CD4-positive, alpha-beta T cell (primary cell): ENCODE measurements at regions not wholly inside any gene's neighbourhood (a gene's known extent, or its start where the extent isn't known, plus 50 kb on each side); places are given as distances from the start of the nearest gene placed in this dataset.

Experiments used
- ATAC-seq: fragments of 200-7000 bp; cut with Tn5 transposase; one replicate; pipeline ENCODE4 v1.10.0; 2022; ENCODE audit warnings: mild to moderate bottlenecking; ENCODE audit not compliant: poor library complexity
- CTCF ChIA-PET: fragments of 350-600 bp; sonication (Branson Sonifier 250); formaldehyde crosslinking; loops from one replicate; lab custom pipeline; 2021; ENCODE audit warnings: antibody characterized with exemption, inconsistent platforms; lab: Charles Lee
- POLR2A ChIA-PET: fragments of 350-600 bp; sonication (Branson Sonifier 250); formaldehyde crosslinking; loops from one replicate; lab custom pipeline; 2021; ENCODE audit warnings: antibody characterized with exemption, inconsistent platforms; lab: Charles Lee
- DNase-seq, 14 experiments: peaks; one replicate each; pipeline ENCODE4 v3.0.0-alpha.2; 2013 to 2020; ENCODE audit warnings: mixed read lengths in 2 of 14
- H3K27ac ChIP-seq, 2 donors: one replicate each; pipeline versions ENCODE4 v1.5.1 to v1.7.0; 2013; ENCODE audit warnings: low read length in 2 of 2, low read depth in 1 of 2, mild to moderate bottlenecking in 1 of 2
- H3K27me3 ChIP-seq, 2 experiments: 1 replicate in 1 of 2; 2 replicates in 1 of 2; pipeline versions ENCODE4 v1.6.1 to v1.7.0; 2013; ENCODE audit warnings: low read length in 2 of 2, control low read depth in 1 of 2, mild to moderate bottlenecking in 1 of 2, moderate library complexity in 1 of 2; ENCODE audit not compliant: insufficient read depth in 2 of 2, control insufficient read depth in 1 of 2
- H3K36me3 ChIP-seq: one replicate; pipeline ENCODE4 v1.6.1; 2013; ENCODE audit warnings: low read length, control low read depth; ENCODE audit not compliant: insufficient read depth
- H3K4me1 ChIP-seq: one replicate; pipeline ENCODE4 v1.6.1; 2013; ENCODE audit warnings: low read length, control low read depth; ENCODE audit not compliant: insufficient read depth
- H3K4me3 ChIP-seq: one replicate; pipeline ENCODE4 v1.5.1; 2013; ENCODE audit warnings: mild to moderate bottlenecking, low read length, moderate library complexity
- H3K9me3 ChIP-seq, 2 experiments: 1 replicate in 1 of 2; 2 replicates in 1 of 2; pipeline versions ENCODE4 v1.6.1 to v1.7.0; 2013; ENCODE audit warnings: low read length in 2 of 2, mild to moderate bottlenecking in 2 of 2, control low read depth in 1 of 2, moderate library complexity in 1 of 2; ENCODE audit not compliant: control insufficient read depth in 1 of 2, insufficient read depth in 1 of 2
- H3K27ac Mint-ChIP-seq: one replicate; pipeline ENCODE4 v1.8.0; 2020; ENCODE audit warnings: mixed read lengths
- H3K27me3 Mint-ChIP-seq: one replicate; pipeline ENCODE4 v1.8.0; 2021; ENCODE audit warnings: mixed read lengths
- H3K36me3 Mint-ChIP-seq: one replicate; pipeline ENCODE4 v1.8.0; 2021; ENCODE audit warnings: low read depth, mixed read lengths
- H3K4me1 Mint-ChIP-seq: one replicate; pipeline ENCODE4 v1.8.0; 2021; ENCODE audit warnings: low read depth, mixed read lengths
- H3K4me3 Mint-ChIP-seq: one replicate; pipeline ENCODE4 v1.8.0; 2020; ENCODE audit warnings: mild to moderate bottlenecking, mixed read lengths
- H3K9me3 Mint-ChIP-seq: one replicate; pipeline ENCODE4 v1.8.0; 2020; ENCODE audit warnings: mixed read lengths
- intact Hi-C, 2 experiments: fragments of 100-400 bp; cut with DNase I in 1 of 2; cut with micrococcal nuclease in 1 of 2; formaldehyde crosslinking; loops; one replicate each; pipeline versions ENCODE4 v1.15.1 to v1.9.0; 2023 to 2025; cut with DNase I, micrococcal nuclease
- TF ChIP-seq, protein P1 (sequence below): fragments of 200-600 bp; IDR thresholded peaks from one replicate; pipeline ENCODE4 v1.8.0; 2022; ENCODE audit warnings: antibody characterized with exemption, mild to moderate bottlenecking

DNA sequence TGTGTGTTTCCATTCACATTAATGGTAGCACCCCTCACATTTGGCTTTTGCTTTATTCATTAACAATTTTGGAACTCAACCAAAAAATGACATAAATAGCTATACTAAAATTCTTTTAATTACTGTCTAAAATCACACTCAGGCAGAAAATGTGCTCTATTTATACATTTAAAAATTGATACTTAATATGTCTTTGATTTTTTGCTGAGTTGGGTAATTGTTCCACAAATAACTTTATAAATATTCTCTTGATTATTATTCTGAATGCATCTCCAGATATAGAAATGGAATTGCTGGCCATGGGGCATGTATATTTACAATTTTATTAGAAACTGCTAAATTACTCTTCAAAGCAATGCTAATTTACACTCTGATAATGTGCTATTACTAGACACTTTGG, 658.7 kb upstream of the CHRM3 start:
- Histone ChIP-seq H3K27me3 (no peaks in the 10 kb centered on the region), H3K9me3 (no peaks in the 10 kb centered on the region), H3K36me3 (no peaks in the 10 kb centered on the region), H3K4me3 (no peak overlapping the region), H3K4me1 (no peaks in the 10 kb centered on the region), H3K27ac (no peak overlapping the region)
- DNase-seq (no peak), ATAC-seq (no peak)
- ChIA-PET POLR2A (no interaction called here), CTCF (no interaction called here)
- Mint-ChIP-seq H3K9me3 (peaks cover 3% of the 10 kb centered on the region), H3K4me1 (no peaks in the 10 kb centered on the region), H3K36me3 (no peaks in the 10 kb centered on the region), H3K27me3 (no peaks in the 10 kb centered on the region), H3K4me3 (no peak overlapping the region), H3K27ac (no peak overlapping the region)
- intact Hi-C loops, result no loop called here
- TF ChIP-seq, protein P1, sequence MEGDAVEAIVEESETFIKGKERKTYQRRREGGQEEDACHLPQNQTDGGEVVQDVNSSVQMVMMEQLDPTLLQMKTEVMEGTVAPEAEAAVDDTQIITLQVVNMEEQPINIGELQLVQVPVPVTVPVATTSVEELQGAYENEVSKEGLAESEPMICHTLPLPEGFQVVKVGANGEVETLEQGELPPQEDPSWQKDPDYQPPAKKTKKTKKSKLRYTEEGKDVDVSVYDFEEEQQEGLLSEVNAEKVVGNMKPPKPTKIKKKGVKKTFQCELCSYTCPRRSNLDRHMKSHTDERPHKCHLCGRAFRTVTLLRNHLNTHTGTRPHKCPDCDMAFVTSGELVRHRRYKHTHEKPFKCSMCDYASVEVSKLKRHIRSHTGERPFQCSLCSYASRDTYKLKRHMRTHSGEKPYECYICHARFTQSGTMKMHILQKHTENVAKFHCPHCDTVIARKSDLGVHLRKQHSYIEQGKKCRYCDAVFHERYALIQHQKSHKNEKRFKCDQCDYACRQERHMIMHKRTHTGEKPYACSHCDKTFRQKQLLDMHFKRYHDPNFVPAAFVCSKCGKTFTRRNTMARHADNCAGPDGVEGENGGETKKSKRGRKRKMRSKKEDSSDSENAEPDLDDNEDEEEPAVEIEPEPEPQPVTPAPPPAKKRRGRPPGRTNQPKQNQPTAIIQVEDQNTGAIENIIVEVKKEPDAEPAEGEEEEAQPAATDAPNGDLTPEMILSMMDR, result no peak

DNA sequence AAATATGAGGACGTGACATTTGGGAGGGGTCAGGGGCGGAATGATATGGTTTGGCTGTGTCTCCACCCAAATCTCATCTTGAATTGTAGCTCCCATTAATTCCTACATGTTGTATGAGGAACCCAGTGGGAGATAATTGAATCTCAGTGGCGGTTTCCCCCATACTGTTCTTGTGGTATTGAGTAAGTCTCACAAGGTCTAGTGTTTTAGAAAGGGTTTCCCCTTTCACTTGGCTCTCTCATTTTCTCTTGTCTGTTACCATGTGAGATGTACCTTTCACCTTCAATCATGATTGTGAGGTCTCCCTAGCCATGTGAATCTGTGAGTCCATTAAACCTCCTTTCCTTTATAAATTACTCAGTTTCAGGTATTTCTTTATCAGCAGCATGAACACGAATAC, 663.6 kb upstream of the CHRM3 start:
- Mint-ChIP-seq H3K27me3 (no peaks in the 10 kb centered on the region), H3K36me3 (no peaks in the 10 kb centered on the region), H3K9me3 (peaks cover 8% of the 10 kb centered on the region), H3K4me3 (no peak overlapping the region), H3K27ac (no peak overlapping the region), H3K4me1 (no peaks in the 10 kb centered on the region)
- H3K4me1 ChIP-seq, result no peaks in the 10 kb centered on the region
- intact Hi-C loops, result no loop called here
- H3K36me3 ChIP-seq, result no peaks in the 10 kb centered on the region
- no peak for DNase-seq
- ATAC-seq, result no peak
- TF ChIP-seq, protein P1, result no peak
- POLR2A ChIA-PET, result no interaction called here
- no peak overlapping the region for H3K4me3 ChIP-seq
- H3K9me3 ChIP-seq, result no peaks in the 10 kb centered on the region
- no peaks in the 10 kb centered on the region for H3K27me3 ChIP-seq
- no peak overlapping the region for H3K27ac ChIP-seq
- CTCF ChIA-PET, result no interaction called here

DNA sequence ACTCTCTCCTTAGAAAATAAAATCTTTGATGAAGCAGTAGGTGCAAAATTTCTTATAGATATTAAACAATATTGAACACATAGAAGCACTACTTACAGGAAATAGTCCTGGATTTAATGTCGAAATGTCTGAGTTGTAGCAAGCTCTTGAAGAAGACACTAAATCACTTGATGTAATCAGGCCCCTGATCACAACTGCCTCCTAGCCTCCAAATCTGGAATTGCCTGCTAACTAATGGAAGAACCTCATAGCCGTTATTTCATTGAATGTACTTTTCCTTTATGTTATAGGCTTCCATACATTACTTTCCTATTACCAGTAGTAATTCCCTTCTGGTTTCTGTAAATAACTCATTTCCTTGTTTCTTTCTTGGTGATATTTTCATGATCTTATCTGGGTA, 675.7 kb upstream of the CHRM3 start:
- peaks cover 0 to 4% of the 10 kb centered on the region in 2 experiments for H3K9me3 ChIP-seq
- CTCF ChIA-PET, result no interaction called here
- H3K27ac ChIP-seq, result no peak overlapping the region
- H3K27me3 Mint-ChIP-seq, result no peaks in the 10 kb centered on the region
- no peak for DNase-seq
- TF ChIP-seq, protein P1, result no peak
- no peak overlapping the region for H3K4me3 ChIP-seq
- no peaks in the 10 kb centered on the region for H3K27me3 ChIP-seq
- no peaks in the 10 kb centered on the region for H3K4me1 ChIP-seq
- H3K4me1 Mint-ChIP-seq, result no peaks in the 10 kb centered on the region
- no peaks in the 10 kb centered on the region for H3K36me3 Mint-ChIP-seq
- intact Hi-C loops, result no loop called here
- no peak overlapping the region for H3K27ac Mint-ChIP-seq
- H3K4me3 Mint-ChIP-seq, result no peak overlapping the region
- no peak for ATAC-seq
- peaks cover 4% of the 10 kb centered on the region for H3K9me3 Mint-ChIP-seq
- H3K36me3 ChIP-seq, result no peaks in the 10 kb centered on the region
- POLR2A ChIA-PET, result no interaction called here
